HG03342 (cell line): ENCODE measurements at regions not wholly inside any gene's neighbourhood (a gene's known extent, or its start where the extent isn't known, plus 50 kb on each side); places are given as distances from the start of the nearest gene placed in this dataset.

Experiments
- ATAC-seq: cut with Tn5 transposase; IDR thresholded peaks from one replicate; pipeline ENCODE4 v1.9.1; 2021; ENCODE audit warnings: mild to moderate bottlenecking, moderate library complexity; ENCODE audit not compliant: unreplicated experiment

DNA sequence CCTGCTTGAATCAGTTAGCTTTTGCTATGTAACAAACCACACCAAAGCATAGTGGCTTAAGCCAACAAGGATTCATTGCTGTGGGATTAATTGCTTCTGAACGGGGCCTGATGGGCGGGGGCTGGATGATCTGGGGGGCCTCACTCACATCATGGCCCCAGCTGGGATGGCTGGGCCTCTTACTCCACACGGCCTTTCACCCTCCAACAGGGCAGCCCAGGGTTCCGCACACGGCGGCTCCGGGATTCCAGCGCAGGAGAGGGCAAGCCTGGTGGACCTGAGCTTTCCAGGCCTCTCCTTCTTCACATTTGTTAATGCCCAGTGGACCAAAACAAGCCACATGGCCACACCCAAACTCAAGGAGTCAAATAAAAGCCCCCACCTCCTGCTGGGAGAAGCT, 86.3 kb upstream of the PHLPP1 start:
- no peak for ATAC-seq

DNA sequence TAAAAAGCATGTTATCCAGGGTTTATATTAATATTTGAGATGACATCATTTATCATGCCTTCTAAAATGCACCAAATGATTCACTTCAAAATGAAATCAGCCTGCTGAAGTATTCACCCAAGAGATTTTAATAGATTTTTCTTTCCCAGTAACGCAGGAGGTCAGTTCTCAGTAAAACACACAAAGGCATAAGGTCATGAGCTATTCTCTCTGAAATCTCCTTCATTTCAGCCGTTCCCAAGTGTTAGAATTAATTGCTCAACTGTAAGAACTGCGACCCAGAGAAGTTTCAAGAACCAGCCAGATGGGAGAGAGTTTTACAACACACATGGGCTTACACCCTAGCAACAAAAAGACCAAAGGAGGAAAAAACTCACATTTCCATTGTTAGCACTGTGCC, 84.2 kb upstream of the PHLPP1 start:
- no peak for ATAC-seq

DNA sequence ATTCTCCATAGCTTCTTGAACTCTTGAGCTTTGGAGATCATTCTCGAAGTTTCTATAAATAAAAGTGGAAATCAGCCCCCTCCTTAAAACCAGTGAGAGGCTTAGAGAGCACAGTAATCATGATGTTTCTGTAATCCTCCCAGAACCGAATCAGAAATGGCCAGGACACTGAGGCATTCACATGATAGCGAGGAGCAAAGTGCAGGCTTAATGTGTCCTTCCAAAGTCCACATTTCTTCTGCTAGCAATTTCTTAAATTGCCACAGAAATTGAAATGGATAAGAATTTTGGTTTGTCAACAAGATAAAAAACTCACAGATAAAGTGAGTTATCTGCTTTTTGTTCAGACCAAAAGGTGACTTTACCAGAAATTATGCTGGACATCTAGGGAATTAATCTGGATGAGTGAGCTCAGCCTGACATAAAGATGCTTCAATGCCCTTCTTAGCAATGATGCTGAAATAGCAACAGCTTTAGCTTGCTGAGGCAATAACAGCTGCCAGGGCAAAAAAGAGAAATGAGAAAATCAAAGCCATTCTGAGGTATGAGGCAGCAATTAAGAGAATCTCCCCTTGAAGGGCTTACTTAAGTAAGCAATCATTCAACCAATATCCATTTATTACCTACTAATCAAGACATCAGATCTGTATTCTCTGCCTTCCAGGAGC, 82.4 kb upstream of the PHLPP1 start:
- ATAC-seq = no peak

DNA sequence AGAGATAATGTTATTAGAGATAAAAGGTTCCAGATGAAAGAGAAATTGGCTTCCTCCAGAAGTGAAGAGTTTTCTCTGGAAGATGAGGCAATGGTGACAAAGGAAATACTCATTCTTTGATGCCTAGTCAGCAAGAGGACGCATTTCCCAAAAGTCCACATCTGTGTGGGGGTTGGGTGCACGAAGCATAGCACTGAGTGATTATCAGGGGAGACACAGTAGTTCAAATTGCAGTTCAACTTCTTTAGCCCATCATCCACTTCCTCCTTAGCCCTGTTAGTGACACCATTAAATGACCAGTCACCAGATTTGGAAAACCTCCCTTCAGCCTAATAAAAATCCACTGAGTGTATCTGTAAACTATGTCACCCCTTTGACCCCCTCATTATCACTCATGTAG, 80.9 kb upstream of the PHLPP1 start:
- no peak for ATAC-seq

DNA sequence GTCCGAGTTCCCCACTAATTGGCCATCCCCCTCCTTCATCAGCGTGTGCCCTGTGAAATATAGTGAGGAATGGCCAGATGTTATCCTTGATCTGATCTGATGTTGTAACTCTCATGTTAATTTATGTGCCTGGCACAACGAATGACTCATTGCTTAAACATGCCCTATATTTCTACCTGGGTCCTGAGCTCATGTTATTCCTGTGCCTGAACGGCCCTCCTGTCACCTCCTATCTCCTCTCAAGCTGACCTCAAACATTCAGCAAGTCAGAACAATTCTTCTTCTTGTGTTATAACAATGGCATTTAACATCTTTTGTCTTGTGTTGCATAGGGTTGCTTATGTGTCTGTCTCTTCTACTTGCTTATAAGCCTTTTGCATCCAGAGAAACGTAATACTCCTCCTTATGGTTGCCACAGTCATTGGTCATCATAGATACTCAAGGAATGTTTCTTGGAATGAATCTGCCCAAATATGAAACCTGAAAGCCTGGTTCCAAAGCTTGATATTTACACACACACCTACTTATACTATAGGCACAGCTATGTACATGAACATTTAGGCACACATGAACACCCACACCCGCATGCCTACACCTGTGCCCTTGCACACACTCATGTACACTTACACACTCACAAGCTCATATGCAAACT, 80.2 kb upstream of the PHLPP1 start:
- ATAC-seq = no peak

DNA sequence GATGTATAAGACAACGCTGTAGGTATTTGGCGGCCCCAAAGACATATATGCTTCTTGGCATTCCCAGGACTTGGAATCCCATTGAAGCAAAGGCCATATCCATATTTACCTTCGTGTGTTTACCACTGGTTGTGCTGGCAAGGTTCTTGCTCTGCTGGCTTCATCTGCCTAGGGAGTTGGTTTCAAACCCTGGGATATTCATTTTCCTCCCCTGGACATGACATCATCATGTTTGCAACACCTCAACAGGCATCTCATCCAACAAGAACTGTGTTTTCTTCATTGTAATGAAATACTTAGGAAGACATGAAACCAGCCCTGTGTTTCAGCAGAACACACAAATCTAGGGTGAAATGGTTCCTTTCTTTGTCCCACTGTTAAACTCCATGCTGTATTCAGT, 77.9 kb upstream of the PHLPP1 start:
- no peak for ATAC-seq

DNA sequence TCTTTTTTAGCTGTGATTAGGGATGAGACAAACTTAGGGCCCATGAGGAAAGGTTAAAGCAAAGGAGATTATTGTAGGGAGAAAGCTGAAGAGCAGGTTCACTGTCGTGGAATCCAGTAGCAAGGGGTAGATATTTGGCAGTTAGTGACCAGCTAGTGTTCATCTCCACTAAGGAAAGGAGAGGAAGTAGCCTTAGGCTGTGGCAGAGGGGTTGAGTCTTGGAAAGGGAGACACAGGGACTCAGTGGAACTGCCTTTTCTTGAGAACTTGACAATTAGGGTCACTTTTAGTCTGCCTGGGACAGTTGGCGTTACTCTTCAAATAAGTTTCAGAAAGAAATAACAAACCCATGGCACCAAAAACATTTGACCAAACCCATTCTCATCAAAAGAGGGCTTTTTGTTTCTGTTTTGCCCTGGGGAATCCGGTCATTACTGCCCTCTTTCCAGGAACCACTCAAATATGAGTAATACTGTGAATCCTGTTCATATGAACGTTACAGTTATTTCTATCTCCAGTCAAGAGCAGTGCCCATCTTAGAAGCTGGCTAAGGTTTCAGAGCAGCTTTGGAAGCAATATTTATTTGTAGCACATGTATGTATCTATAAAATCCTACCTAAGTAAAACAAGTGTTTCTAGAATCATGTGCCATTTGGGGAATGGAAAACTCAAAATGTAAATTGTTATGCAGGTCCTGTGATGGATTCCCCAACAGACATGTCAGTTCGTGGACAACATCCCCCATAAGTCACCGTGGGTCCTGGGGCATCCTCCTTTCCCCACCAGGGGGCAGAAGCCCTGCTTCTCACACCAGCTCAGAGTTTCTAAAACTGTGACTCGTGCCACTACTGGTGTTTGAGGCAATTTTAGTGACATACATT, 77.3 kb upstream of the PHLPP1 start:
- ATAC-seq = peak; percentile 65

DNA sequence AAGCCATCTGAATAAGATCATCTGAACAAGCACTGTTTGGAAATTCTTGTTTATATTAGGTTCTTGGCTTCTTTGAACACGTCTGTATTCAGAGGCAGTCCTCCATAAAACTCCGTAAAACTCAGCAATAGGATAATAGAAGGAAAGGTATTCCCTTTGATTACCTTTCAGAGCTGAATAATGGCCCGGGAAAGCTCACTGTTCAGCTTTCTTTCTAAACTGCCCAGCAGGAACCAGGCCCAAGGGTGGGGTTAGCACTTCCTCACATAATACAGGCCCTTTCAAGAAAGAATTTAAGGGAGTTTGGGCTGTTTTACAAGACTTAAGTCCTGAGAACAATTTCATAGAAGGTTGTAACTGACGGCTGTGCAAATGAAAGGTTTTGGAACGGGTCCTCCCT, 72.2 kb upstream of the PHLPP1 start:
- ATAC-seq = no peak

DNA sequence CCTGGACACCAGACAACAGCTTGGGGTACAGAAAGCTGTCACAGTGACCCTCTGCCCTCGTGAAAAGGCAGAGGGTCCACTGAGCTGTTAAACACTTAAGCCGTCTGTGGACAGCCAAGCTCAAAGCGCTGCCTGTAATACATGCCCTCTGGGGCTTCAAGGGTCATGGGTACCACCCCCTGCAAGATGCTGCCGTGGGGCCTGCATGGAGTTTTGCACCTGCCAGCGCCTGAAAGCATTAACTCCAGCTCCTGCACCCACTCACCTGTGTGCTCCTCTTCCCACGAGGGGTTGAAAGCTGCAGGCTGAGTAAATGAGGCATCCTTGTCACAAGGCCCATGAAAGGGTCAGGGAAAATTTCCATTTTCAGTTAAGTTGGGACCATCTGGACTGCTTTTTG, 70.6 kb upstream of the PHLPP1 start:
- no peak for ATAC-seq

DNA sequence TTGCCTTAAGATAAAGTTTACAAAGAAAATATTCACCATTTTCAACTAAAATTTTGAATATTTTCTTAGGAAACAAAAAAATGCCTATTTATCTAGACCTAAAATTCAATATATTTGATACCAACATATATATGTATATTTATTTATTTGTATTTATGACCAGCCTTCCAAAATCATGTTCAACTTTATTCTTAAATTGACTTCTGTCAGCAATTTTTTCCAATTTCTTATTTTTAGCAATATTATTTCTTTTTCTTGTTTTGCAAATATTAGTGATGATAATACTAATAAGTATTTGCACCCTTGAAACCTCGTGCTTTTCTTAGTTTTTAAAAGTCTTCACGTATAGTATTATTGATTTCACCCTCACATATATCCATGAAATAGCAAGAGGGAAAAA, 68.2 kb upstream of the PHLPP1 start:
- ATAC-seq = no peak

DNA sequence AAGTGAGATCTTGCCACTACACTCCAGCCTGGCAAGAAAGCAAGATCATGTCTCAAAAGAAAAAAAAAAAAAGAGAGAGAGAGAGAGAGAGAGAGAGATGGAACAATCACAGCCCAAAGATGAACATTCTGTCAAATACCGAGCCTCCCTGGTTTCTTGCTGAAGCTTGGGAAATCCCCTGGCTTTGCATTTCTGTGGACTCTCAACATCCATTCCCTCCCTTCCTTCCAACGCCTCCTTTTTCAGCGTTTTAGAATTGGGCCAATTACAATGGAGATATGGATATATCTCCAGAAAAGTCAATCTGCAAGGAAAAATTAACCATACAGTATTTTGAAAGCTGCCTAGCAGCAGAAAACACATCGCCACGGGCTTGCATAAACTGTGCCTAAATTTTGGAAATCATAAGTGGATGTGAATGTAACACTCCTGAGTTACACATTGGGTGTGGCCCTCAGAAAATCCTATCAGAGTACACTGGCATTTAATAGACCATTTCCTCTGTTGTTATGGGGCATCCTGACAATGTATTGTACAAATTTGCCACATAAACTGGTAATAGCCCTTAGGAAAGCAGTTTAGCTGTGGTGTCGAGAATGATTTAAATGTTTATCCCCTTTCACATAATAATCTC, 67.2 kb upstream of the PHLPP1 start:
- no peak for ATAC-seq

DNA sequence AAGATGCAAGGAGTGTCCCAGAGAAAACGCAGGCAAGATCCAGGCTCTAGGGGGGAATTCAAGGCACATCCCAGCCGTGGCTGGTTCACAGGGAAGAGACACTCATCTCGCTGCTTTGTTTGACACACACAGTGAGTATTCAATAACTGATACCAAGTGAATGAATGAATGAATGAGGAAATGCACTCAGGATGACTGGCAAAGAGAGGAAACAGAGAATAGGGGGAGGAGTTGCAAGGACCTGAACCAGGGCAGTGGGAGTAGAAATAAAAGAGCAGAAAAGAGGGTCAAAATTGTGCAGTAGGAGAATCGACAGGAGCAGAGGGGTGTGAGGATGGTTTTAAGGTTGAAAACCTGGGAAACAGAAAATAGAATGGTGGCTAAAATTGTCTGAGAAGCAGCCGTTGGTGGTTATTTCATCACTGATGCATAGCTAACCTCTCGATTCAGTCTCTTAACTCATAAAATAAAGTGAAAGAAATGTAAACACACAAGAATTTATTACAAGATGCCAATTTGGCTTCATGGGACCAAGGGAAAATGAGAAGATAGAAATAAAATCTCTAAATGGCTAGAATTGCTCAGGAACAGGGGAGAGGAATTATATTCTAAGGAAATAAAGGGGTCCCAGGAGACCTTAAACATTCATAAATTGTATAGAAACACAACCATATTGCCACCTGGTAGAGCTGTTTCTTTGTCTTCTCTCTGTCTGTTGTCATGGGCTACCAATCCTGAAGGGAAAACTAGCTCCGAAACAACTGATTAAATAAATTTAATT, 63.9 kb upstream of the PHLPP1 start:
- peak; percentile 46 for ATAC-seq

DNA sequence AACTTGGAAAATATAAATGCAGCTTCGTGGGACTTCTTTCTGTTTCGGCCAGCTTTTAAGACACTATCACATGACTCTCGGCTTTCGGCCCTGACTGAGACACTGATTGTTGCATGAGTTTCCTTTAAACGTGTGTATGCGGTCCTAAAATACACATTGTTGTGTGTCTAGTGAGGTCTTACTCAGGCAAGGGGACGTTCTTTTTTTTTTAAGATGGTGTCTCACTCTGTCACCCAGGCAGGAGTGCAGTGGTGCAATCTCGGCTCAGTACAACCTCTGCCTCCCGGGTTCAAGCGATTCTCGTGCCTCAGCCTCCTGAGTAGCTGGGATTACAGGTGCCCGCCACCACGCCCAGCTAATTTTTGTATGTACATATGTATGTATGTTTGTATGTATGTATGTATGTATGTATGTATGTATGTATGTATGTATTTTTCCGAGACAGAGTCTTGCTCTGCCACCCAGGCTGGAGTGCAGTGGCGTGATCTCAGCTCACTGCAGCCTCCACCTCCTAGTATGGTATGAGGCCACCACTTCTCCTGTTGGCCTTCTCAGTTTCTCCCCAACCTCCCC, 63.2 kb upstream of the PHLPP1 start:
- peak; percentile 55 for ATAC-seq

DNA sequence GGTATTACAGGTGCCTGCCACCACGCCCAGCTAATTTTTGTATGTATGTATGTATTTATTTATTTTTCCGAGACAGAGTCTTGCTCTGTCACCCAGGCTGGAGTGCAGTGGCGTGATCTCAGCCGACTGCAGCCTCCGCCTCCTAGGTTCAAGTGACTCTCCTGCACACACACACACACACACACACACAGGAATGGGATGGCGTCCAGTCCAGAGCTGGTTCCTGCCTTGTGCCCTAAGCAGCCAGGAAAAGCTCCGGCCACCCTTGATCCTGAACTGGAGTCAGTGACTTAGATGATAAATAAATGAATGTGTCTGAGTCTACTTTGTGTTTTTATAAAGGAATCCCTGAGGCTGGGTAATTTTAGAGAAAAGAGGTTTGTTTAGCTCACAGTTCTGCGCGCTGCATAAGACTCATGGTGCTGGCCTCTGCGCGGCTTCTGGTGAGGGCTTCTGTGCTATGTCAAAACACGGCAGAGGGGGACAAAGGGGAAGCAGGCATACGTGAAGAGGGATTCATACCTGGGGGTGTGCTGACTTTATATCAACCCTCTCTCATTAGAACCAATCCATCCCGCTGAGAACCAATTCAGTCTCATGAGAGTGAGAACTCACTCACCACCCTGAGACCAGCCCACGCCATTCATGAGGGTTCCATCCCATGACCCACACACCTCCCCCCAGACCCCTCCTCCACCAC, 59.7 kb upstream of the PHLPP1 start:
- ATAC-seq = no peak

DNA sequence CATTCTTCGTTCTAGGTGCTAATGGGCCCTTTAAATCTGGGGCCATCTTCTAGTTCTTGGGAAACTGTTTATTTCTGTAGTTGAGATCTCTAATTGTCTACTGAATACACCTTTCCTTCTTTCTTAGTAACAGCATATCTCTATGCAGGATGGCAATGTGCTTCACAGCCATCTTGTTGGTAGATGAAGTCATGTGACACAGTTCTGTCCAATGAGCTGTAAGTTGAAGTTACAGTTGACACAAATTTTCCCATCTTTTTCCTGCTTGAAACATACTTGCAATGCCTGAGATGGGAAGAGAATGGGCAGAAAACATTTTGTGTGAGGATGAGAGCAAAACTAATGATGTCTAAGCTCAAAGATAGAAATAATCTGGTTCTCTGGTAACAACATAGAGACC, 57.3 kb upstream of the PHLPP1 start:
- ATAC-seq = no peak

DNA sequence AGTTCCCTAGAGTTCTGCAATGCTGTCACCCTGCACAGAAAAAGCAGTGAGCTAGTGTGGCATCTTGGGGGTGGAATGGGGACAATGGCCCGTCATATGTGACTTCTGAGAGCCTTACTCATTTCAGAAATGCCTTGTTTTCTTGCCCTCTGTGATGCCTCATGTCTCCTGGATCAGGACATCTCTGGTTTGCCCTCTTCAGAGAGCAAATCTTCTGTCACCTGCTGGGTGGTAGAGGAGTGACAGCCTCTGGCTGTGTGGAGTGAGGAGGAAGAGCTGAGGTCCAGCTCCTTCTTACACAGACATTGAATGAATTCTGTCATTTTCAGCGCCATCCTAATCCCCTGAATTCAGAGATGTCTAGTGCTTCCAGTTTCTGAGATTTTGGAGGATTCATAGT, 55.6 kb upstream of the PHLPP1 start:
- no peak for ATAC-seq

DNA sequence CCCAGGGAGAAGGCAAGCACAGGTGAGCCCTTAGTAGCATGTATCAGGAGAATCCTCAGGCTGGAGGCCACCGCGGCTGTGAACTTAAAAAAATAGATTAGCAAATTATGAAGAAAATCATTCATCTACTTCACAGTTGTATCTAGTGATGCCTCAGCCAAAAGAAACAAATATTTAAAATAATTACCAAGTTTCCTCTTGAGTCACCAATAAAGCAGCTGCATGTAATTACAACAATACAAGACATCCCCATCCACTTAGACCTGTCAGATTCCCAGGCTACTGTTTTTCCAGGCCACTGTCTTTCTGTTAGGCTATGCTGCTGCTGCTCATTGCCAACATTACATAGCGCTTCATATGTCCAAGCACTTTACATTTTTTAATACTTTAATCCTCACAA, 54.6 kb upstream of the PHLPP1 start:
- ATAC-seq = no peak

DNA sequence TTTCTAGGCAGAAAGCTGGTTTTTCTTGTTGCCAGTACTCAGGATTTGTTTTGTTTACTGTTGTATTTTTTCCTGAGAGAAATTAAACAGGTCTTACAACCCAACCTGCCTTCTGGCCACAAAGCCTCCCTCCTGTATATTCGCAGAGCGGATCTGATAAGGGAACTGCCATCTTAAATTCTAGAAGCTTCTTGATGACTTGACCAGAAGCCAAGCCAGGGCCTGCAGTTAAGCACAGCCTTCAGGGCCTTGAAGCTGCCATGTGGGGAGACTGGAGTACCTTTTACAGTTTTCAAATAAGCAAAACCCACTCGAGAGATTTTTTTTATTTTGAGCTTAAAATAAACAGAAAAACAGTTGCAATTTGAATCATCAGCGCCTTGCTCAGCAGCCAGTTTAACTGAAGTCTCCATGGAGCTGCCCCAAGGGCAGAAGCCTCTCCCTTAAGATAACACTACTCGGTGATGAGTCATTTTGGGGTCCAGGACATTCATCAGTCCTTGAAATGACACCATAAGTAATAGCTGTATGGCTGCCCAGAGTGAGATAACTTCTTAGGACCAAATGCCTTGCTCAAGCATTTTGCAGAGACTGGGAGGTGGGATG, 51.5 kb upstream of the PHLPP1 start:
- ATAC-seq = peak; percentile 81

DNA sequence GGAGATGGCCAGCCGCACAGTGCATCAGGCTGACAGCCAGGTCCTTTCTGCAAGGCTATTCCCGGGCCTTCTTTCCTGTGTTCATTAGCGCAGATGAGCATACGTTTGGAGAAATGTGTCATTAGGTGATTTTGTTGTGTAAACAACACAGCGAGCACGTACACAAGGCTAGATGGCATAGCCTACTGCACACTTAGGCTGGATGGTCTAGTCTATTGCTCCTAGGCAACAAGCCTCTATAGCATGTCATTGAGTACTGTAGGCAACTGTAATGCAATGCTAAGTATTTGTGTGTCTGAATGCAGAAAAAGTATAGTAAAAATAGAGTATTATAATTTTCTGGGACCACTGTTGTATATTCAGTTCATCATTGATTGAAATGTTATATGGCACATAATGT, 50.9 kb upstream of the PHLPP1 start:
- ATAC-seq = no peak
